HS-27A (cell line): ENCODE measurements at regions not wholly inside any gene's neighbourhood (a gene's known extent, or its start where the extent isn't known, plus 50 kb on each side); places are given as distances from the start of the nearest gene placed in this dataset.

ENCODE experiments used
- DNase-seq: peaks from one replicate; pipeline ENCODE4 v3.0.0-alpha.2; 2012; ENCODE audit warnings: low read depth, missing footprints

DNA sequence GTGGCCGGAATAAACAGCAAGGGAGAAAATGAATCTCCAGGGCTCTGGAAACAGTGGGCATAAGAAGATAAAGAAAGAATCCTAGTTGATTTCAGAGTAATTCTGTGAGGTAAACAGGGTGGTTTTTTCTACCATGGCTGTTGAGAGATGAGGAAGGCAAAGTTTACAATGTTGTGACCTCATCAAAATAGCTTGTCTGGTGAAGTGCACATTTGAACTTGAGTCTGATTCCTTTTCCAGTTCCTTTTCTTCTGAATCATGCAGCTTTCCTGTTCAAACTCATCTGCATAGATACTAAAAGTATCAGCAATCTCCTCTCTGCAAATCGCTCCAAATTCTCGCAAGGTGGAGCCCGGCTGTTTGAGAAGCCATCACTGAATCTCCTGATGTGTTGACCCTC is 161.7 kb downstream of the PLPP3 start:
- no peak for DNase-seq

DNA sequence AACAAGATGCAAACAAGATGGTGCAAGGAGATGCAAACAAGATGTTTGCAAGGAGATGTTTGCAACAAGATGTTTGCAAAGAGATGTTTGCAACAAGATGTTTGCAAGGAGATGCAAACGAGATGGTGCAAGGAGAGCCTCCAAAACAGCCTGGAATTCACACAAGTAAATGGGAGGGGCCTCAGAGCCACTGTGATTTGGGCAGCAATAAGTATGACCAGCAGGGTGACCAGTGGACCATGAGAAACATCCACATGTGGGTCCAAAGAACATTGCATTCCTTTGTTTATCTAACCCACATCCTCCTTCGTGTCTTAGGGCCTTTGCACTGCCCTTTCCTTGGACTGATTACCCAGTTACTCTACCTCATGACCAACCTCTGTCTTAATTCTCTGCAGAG is 162.9 kb downstream of the PLPP3 start:
- DNase-seq = no peak

DNA sequence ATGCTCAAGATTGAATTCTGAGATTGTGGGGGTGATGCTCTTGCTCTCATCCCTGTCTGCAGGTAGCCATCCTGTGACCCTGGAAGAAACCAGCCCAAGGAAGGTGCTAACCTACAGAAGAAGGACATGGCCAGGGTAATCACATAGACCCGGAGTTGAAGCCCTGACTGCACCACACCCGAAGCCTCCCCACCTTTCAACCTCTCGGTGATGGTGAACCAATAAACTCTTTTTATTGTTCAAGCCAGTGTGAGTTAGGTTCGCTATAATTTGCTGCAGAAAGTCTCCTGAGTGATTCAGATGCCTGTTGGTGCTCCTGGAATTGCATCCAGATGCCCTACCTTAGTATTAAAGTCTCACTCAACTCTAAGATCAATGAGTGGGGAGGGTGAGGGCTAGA is 163.6 kb downstream of the PLPP3 start:
- DNase-seq = no peak

DNA sequence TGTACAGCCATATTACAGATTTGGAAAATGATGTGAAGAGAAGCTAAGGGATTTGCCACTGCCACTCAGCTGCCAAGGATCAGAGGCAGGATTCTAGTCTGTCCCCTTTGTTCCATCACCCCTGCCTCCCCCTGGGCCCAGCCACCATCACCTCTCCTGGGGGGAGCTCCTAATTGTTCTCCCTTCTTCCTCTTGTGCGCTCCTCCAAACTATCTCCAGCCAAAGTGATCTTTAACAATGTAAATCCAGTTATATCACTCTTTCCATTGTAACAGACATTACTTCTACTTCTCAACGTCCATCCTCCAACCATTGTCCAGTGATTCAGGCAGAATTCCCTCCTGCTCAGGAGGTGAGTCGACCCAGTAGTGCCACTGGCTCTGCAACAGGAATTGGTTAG is 164.1 kb downstream of the PLPP3 start:
- DNase-seq = no peak

DNA sequence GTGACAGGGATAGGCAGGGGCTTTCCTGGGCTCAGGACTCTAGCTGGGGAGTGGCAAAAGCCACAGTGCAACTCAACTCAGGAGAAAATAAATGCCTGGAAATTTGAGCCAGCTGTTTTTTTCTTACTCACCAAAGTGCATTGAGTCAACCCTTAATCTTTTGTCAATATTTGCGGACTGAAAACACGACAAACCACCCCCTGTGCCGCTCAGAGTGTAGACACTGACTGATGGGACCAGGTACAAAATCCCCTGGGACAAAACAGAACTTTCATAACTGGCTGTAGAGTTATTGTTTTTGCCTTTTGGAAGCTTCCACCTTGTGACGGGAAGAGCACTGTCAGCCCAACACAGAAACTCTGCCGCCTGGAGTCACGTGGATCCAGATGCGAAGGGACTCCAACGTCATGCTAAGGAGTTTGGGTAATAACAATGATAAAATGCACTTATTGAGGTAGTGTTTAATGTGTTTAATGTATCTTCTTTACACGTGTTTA is 164.6 kb downstream of the PLPP3 start:
- DNase-seq = no peak

DNA sequence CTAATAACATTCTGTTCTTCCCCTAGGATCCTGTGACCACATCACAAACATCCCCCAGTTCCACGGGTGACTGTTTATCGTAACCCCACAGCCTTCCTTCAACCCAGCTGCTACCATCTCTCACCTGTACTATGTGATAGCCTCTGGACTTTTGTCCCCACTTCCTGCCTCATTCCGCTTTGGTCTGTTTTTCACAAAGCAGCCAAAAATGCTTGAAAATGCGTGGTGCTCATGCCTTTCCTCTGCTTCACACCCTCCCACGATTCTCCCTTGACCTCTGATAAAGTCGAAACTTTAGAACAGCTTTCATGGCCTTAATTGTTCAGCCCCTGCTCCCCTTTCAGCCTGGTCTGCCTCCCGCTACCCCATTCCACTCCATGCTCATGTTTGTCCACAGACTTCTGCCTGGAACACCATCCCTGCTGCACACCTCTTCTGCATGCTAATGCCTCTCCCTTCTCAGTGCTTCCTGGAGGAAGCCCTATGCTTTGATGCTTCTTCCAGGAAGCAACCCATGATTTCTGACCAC is 165.6 kb downstream of the PLPP3 start:
- DNase-seq = no peak

DNA sequence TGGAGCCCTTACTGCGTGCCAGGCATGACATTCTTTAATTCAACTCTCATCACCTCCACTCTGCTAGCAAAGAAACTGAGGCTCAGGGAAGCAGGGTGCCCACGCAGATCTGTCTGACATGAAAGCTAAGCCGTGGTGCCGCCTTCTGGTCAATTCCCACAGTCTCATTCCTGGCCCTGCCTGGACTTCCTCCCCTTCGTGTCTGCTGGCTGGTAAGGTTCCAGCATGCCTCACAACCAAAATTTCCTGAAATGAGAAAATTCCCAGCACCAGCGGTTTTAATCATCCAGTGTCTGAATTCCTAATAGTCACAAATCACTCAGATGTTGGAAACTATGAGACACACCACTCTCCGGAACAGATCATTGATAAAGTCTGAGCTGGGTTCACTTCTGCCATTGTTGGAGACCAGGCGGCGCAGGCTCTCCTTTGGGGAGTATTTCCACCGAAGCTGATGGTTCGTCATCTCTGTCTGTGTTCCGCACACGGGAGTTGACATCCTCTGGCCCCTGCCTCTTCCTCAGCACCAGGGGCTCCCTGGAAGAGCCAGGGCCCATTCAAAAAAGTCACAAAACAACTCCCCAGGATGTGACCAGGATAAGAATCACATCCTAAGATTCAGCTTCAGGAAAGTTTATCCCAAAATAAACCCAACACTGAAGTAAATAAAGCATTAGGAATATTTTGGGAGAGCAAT is 167.7 kb downstream of the PLPP3 start:
- no peak for DNase-seq

DNA sequence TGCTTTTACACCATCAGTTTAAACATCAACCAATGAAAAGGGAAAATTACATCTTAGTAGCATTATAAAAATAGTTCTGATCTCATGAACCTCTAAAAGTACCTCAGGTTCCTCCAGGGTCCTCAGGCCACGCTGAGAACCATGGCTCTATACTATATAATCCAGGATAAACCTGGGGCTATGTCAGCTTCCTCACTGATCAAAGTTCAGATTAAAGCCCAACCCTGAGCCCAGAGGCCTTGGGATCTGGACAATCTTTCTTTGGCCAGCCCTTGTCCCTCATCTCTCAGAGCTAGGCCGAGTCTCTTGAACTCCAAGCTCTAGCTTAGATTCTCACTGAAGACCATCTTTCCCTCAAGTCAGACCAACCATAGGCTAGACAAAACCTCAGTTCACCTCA is 168.3 kb downstream of the PLPP3 start:
- no peak for DNase-seq

DNA sequence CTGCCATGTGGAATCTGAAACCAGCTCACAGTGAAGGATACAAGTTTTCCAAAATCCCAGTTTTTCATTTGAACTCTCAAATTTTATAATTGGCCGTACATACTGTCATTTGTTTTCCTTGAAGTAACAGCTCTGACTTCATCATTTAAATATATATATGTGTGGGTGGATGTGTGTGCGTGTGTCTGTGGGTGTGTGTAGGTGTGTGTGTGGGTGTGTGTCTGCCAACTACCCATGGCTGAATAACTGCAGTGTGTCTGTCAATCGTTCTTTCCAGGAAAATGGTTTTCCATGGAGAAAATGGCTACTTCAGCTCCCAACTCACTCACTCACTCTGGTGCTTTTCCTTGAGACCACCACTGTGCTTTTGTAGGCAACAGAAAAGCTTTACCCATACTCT is 169.0 kb downstream of the PLPP3 start:
- no peak for DNase-seq

DNA sequence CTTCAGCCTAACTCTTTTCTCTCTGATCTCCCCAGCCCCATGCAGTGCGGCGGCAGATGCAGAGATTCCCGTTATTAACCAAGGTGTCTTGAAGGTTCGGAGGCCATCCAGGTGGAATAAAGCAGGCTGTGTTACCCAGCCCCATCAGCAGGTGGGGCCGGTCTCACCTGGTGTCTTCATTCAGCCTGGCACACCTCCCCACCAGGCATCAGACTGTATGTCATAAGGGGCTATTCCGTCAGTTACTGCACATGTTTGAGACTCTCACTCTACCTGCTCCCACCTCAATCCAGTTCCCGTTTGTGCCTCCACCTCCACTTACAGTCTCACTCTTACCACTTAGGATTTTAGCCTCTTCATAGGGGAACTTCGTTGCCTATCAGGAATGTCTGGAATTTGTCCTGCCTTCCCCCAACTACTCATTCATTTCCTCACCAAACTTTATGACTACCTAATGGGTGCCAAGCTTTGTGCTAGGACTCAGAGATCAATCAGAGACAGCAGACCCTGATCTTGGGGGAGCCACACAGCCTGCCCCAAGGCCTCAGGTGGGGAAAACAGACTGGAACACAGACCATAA is 170.2 kb downstream of the PLPP3 start:
- DNase-seq = no peak

DNA sequence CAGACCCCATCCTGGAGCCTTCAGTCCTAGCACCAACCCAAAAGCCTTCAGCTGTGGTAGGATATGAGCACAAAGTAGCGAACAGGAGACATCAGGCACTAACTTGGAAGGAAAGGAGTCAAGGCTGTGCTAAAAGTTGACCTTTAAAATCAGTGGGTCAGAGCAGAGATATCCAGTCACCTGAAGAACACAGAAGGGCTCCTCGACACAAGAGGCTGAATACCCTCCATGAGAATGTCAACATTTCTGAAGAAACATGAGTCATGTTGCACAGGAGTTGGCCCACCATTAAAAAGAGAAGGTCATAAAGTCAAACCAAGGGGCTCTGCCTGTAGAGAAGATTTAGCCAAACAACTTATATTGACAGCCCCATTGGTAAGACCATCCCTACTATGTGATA is 172.5 kb downstream of the PLPP3 start:
- no peak for DNase-seq

DNA sequence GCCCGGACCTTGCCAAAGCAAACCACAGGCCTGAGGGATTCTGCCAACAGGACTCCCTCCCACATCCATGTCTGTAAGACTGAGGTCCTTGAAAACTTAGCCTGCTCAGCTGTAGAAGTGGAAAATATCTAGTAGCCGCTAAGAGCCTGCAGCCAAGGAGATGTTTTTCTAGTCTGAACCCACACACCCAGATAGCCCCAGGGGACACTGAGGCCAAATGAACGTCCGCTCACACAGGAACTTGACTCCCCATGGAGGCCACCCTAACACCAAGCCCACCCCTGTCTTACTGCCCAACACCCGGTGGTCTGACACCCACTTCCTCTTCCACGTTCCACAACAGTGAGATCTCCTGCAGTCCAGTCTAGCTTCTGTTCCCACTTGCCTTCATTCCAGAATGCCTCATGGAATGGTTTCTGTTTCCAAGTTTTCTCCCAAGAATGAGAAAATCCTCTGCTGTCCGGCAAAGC is 174.8 kb downstream of the PLPP3 start:
- no peak for DNase-seq

DNA sequence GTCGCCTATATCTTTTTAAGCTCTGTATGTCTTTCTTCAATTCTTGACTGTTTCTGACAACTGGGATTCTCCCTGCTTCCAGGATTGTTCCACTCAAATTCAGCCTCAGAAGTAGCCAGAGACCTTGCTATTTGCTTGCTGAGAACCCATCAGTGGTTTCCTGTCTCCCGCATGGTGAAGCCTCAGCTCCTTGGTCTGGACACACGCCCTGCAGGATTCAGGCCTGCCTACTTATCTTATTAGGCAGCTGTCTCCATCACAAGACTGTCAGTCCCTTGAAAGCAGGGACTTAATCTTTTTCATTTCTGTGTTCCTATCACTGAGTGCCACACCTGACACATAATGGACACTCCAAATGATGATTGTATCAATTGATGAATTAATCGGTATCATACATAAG is 175.3 kb downstream of the PLPP3 start:
- no peak for DNase-seq

DNA sequence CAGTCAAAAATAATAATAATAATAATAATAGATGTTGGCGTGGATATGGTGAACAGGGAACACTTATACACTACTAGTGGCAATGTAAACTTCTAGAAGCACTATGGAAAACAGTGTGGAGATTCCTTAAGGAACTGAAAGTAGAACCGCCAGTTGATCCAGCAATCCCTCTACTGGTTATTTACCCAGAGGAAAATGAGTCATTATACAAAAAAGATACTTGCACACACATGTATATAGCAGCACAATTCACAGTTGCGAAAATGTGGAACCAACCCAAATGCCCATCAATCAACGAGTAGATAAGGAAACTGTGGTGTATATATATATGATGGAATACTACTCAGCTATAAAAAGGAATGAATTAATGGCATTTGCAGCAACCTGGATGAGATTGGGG is 176.0 kb downstream of the PLPP3 start:
- DNase-seq = no peak

DNA sequence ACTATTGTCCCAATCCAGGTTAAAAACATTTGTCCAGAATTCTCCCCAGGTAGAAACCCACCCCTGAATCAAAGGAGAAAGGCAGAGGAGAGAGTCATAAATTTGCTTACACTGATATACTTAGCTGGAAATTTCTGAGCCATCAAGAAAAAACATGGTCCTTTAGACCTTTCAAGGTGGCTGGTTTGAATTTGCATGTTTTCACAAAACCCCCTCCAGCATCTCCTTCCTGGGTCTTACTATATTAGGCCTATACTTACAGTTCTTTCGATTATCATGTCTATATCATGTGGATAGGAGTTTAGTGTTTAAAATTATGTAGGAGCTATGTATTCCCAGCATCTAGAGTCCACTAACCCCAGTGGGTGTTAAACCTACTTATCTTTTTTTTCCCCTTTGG is 178.2 kb downstream of the PLPP3 start:
- no peak for DNase-seq

DNA sequence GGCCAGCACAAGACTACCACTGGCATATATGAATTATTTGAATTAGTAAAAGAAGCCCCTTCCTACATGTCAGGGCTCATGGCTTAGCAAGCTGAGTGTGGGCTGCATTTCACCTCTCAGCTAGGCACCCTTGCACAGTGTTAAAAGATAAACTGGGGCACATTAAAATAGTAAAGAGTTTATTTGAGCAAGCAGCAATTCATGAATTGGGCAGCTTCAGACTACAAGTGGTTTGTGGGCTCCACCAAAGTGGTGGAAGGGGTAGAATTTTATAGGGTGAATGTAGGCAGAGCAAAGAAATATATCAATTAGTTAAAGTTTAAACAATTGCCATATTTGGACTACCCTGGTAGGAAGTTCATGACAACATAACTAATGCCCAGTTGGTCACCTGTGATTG is 178.8 kb downstream of the PLPP3 start:
- no peak for DNase-seq

DNA sequence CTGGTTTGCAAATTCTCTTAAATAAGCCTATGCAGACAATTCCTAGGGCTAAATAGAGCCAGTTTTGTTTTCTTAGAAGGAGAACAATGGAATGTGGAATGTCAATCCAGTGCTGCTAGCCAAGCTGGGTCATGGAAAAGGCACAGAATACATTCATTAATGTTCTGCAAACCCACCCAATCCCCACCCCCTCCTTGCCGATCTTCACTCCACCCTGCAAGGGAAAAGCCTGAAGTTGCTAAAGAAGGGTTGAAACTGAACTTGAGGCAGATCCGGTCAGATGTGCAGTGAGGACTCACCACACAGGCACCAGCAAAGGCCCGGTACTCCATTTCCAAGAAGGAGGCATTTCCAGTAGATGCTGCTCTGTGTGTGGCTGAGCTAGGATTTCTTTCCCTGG is 179.6 kb downstream of the PLPP3 start:
- DNase-seq = no peak

DNA sequence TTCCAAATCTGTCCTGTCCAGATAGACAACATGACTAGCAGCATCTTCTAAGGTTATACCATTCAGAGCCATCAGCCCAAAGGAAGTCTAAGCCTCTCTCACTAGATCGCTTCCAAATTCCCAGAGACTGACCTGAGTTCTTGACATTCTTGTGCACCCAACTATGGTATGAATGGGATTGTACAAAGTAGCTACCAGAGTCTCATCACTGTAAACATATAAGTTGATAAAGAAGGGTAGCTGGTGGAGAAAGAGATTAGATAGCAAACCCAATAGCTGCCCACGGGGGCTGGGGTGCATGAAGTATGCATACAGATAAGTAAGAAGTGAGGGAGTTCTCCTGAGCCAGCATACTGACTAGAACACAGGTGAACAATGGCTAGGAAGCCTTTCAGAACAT is 180.0 kb downstream of the PLPP3 start:
- DNase-seq = no peak

DNA sequence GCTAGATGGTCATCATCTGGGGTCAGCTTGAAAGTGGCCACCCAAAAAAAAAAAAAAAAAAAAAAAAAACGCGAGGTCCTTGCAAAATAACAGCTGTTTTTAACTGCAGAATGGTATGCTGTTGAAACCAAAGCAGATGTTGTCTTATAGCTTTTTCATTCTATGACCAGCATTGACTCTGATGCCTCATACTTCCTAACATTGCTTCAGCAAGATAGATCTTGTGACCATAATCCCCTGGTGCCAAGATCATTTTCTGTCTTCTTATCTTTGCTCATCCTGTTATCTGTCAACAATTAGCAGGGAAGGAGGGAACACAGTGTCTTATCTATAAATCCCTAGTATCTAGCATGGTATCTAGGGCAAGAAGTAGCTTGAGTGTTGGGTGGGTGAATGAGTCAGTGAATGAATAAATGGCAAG is 181.5 kb downstream of the PLPP3 start:
- DNase-seq = no peak

DNA sequence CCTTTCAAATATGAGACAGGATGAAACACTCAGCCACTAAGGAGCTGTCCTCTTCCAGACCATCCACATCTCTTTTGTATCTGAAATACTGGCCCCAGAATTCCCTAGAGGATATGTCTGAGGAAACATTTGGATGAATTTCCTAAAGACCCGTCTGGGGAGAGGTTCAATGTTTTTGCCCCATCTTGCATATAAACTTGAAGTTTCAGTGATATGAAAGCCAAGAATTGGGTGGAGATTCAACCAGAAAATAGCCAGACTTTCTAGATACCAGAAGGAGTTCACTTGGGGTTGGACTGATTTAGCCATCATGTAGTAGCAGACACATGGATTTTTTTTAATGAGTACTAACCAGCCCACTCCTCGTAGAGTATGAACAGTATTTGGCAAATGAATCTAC is 182.0 kb downstream of the PLPP3 start:
- DNase-seq = no peak

DNA sequence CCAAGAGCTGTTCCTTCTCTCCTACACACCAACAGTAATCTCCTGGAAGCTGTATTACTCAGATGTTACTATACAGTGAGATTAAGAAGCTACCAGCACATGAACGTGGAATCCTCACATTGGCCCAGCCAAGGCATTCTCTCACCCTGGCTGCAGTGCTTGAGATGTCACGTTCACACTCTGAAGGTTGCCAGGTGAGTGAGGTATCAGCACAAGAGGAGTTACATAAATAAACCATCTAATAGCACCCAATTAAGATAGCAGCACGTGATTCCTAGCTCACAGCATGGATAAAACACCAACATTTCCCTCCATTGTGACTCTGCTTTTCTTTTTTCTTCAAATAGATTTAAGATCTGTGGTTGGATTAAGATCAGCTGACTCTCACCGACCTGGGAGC is 182.8 kb downstream of the PLPP3 start:
- DNase-seq = no peak

DNA sequence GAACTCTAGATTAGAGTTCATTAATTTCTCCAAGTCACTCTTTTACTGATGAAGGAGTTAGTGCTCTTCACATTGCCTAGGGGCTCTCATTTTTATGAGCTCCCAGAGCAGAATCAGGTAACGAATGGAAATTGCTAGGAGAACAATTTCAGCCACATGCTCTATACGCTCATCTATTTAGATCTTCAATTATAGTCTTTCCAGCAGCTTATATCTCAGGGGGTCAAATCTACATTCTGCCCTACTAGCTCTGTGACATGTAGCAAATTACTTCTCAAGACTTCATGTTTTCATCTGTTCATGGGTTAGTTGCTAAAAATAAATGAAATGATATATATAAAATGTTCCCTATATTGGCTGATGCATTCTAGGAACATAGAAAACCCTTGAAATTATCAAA is 183.6 kb downstream of the PLPP3 start:
- DNase-seq = no peak

DNA sequence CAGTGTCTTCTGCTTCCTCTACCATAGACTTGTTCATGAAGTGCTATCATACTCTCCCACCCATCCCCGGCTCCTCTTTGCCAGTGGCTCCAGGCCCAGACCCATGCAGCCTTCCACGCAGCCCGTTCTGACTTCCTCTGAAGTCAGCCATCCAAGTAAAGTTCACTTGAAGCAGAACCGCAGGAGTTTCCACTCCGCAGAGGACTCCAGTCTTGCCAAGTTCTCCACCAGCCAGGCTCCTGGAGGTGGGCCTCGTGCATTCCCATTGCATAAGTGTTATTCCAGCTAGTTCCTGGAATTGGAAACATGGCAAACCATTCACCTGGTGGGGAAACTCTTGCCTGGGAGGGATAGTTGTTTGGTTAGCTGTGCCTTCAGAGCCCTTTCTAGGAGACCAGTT is 185.1 kb downstream of the PLPP3 start:
- no peak for DNase-seq
